HEK293 (cell line): ENCODE measurements at regions not wholly inside any gene's neighbourhood (a gene's known extent, or its start where the extent isn't known, plus 50 kb on each side); places are given as distances from the start of the nearest gene placed in this dataset.

Experiments used
- MEIS1 ChIP-seq: sonication (generic); formaldehyde crosslinking; IDR thresholded peaks from 2 replicates; pipeline ENCODE4 v1.8.1; 2022; ENCODE audit warnings: missing genetic modification reagents, mild to moderate bottlenecking, borderline replicate concordance
- ZNF112 ChIP-seq: fragments of 450-650 bp; formaldehyde crosslinking; IDR thresholded peaks from 2 replicates; pipeline ENCODE4 v1.5.0; 2017; ENCODE audit warnings: missing biosample characterization, missing genetic modification characterization
- ZNF223 ChIP-seq: fragments of 450-650 bp; formaldehyde crosslinking; IDR thresholded peaks from 2 replicates; pipeline ENCODE4 v1.5.1; 2016; ENCODE audit warnings: missing biosample characterization, missing genetic modification characterization
- ZNF433 ChIP-seq: fragments of 450-650 bp; formaldehyde crosslinking; IDR thresholded peaks from 2 replicates; pipeline ENCODE4 v1.5.1; 2016; ENCODE audit warnings: missing biosample characterization, missing genetic modification characterization, low read depth
- ZNF558 ChIP-seq: fragments of 450-650 bp; formaldehyde crosslinking; IDR thresholded peaks from 2 replicates; pipeline ENCODE4 v1.5.1; 2016; ENCODE audit warnings: missing biosample characterization, missing genetic modification characterization
- ZNF747 ChIP-seq: fragments of 450-650 bp; formaldehyde crosslinking; IDR thresholded peaks from 2 replicates; pipeline ENCODE4 v1.5.1; 2016; ENCODE audit warnings: missing biosample characterization, missing genetic modification characterization
- ZNF792 ChIP-seq: fragments of 450-650 bp; formaldehyde crosslinking; IDR thresholded peaks from 2 replicates; pipeline ENCODE4 v1.5.1; 2016; ENCODE audit warnings: missing biosample characterization, missing genetic modification characterization
- TF ChIP-seq, protein P1 (sequence below): fragments of 450-650 bp; formaldehyde crosslinking; IDR thresholded peaks from 2 replicates; pipeline ENCODE4 v1.5.1; 2016; ENCODE audit warnings: missing biosample characterization, missing genetic modification characterization, low read depth
- TF ChIP-seq, protein P2 (sequence below): fragments of 450-650 bp; formaldehyde crosslinking; IDR thresholded peaks from 2 replicates; pipeline ENCODE4 v1.5.1; 2017; ENCODE audit warnings: missing biosample characterization, missing genetic modification characterization
- TF ChIP-seq, protein P3 (sequence below): fragments of 450-650 bp; formaldehyde crosslinking; IDR thresholded peaks from 2 replicates; pipeline ENCODE4 v1.5.1; 2016; ENCODE audit warnings: missing biosample characterization, missing genetic modification characterization

DNA sequence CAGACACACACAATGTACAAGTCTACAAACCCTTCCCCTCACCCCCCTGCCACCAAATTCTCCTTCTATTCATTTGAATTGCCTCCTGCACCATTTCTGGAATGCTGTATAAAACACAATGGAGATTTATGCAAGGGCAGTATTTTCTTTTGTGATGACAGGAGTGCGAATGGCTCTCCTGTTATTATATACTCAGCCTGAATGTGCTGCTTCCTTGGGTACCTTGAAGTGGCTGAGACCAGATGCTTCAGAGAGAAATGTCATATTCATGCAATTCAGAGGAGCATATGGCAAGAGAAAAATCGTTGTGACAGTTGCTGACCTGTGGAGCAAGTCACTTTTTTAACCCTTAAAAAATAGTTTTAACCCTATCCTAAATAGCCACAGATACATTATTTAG lies 468.0 kb upstream of the WWC1 start:
- TF ChIP-seq MEIS1 (CRISPR knock-in tag), result no peak
- no peak for TF ChIP-seq ZNF223 (tag by site-specific recombination)
- TF ChIP-seq ZNF792 (tag by site-specific recombination), result no peak
- no peak for TF ChIP-seq ZNF112 (tag by site-specific recombination)
- TF ChIP-seq, protein P1, sequence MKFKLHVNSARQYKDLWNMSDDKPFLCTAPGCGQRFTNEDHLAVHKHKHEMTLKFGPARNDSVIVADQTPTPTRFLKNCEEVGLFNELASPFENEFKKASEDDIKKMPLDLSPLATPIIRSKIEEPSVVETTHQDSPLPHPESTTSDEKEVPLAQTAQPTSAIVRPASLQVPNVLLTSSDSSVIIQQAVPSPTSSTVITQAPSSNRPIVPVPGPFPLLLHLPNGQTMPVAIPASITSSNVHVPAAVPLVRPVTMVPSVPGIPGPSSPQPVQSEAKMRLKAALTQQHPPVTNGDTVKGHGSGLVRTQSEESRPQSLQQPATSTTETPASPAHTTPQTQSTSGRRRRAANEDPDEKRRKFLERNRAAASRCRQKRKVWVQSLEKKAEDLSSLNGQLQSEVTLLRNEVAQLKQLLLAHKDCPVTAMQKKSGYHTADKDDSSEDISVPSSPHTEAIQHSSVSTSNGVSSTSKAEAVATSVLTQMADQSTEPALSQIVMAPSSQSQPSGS, result no peak
- TF ChIP-seq, protein P2, sequence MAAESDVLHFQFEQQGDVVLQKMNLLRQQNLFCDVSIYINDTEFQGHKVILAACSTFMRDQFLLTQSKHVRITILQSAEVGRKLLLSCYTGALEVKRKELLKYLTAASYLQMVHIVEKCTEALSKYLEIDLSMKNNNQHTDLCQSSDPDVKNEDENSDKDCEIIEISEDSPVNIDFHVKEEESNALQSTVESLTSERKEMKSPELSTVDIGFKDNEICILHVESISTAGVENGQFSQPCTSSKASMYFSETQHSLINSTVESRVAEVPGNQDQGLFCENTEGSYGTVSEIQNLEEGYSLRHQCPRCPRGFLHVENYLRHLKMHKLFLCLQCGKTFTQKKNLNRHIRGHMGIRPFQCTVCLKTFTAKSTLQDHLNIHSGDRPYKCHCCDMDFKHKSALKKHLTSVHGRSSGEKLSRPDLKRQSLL, result no peak
- TF ChIP-seq, protein P3, sequence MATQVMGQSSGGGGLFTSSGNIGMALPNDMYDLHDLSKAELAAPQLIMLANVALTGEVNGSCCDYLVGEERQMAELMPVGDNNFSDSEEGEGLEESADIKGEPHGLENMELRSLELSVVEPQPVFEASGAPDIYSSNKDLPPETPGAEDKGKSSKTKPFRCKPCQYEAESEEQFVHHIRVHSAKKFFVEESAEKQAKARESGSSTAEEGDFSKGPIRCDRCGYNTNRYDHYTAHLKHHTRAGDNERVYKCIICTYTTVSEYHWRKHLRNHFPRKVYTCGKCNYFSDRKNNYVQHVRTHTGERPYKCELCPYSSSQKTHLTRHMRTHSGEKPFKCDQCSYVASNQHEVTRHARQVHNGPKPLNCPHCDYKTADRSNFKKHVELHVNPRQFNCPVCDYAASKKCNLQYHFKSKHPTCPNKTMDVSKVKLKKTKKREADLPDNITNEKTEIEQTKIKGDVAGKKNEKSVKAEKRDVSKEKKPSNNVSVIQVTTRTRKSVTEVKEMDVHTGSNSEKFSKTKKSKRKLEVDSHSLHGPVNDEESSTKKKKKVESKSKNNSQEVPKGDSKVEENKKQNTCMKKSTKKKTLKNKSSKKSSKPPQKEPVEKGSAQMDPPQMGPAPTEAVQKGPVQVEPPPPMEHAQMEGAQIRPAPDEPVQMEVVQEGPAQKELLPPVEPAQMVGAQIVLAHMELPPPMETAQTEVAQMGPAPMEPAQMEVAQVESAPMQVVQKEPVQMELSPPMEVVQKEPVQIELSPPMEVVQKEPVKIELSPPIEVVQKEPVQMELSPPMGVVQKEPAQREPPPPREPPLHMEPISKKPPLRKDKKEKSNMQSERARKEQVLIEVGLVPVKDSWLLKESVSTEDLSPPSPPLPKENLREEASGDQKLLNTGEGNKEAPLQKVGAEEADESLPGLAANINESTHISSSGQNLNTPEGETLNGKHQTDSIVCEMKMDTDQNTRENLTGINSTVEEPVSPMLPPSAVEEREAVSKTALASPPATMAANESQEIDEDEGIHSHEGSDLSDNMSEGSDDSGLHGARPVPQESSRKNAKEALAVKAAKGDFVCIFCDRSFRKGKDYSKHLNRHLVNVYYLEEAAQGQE (tag by site-specific recombination), result no peak
- TF ChIP-seq ZNF558 (tag by site-specific recombination), result no peak
- no peak for TF ChIP-seq ZNF433 (tag by site-specific recombination)
- TF ChIP-seq ZNF747, result no peak
